ENCODE measurements at regions not wholly inside any gene's neighbourhood (a gene's known extent, or its start where the extent isn't known, plus 50 kb on each side); places are given as distances from the start of the nearest gene placed in this dataset.

GRCh38 chr4:65983061-65983460, 312.8 kb upstream of the EPHA5 start:
- DNase-seq = no peak

GRCh38 chr4:65976287-65976686, 306.0 kb upstream of the EPHA5 start:
- DNase-seq = no peak

GRCh38 chr4:65973186-65973585, 302.9 kb upstream of the EPHA5 start:
- no peak for DNase-seq

GRCh38 chr4:65971686-65972085, 301.4 kb upstream of the EPHA5 start:
- DNase-seq = no peak

GRCh38 chr4:65968831-65969558, 298.7 kb upstream of the EPHA5 start:
- DNase-seq = no peak

- no peak for DNase-seq
These were observed 290.5 kb upstream of the EPHA5 start for GRCh38 chr4:65960751-65961150.

GRCh38 chr4:65954416-65954815, 284.1 kb upstream of the EPHA5 start:
- DNase-seq = no peak

- no peak for DNase-seq
These were observed 280.9 kb upstream of the EPHA5 start for GRCh38 chr4:65951177-65951576.

- DNase-seq = no peak
These were observed 272.8 kb upstream of the EPHA5 start for GRCh38 chr4:65943076-65943475.

GRCh38 chr4:65924843-65925242, 254.6 kb upstream of the EPHA5 start:
- no peak for DNase-seq

GRCh38 chr4:65923616-65924015, 253.3 kb upstream of the EPHA5 start:
- no peak for DNase-seq

GRCh38 chr4:65921180-65921579, 250.9 kb upstream of the EPHA5 start:
- no peak for DNase-seq

GRCh38 chr4:65918872-65919271, 248.6 kb upstream of the EPHA5 start:
- no peak for DNase-seq

GRCh38 chr4:65918212-65918611, 247.9 kb upstream of the EPHA5 start:
- DNase-seq = no peak

GRCh38 chr4:65917486-65917885, 247.2 kb upstream of the EPHA5 start:
- DNase-seq = no peak

- no peak for DNase-seq
These were observed 241.4 kb upstream of the EPHA5 start for GRCh38 chr4:65911720-65912119.

- no peak for DNase-seq
These were observed 223.9 kb upstream of the EPHA5 start for GRCh38 chr4:65893957-65894755.

- DNase-seq = no peak
These were observed 223.0 kb upstream of the EPHA5 start for GRCh38 chr4:65893271-65893670.

GRCh38 chr4:65880594-65880993, 210.3 kb upstream of the EPHA5 start:
- DNase-seq = no peak

- no peak for DNase-seq
These were observed 198.0 kb upstream of the EPHA5 start for GRCh38 chr4:65868096-65868824.

GRCh38 chr4:65865489-65865888, 195.2 kb upstream of the EPHA5 start:
- no peak for DNase-seq

GRCh38 chr4:65861993-65862392, 191.7 kb upstream of the EPHA5 start:
- no peak for DNase-seq

- DNase-seq = no peak
These were observed 175.0 kb upstream of the EPHA5 start for GRCh38 chr4:65845199-65845773.

All from inflammatory macrophage treated with lipopolysaccharide for 4 hours (primary cell).